Ishikawa (cell line): ENCODE measurements at regions not wholly inside any gene's neighbourhood (a gene's known extent, or its start where the extent isn't known, plus 50 kb on each side); places are given as distances from the start of the nearest gene placed in this dataset.

Experiments used
- CEBPB ChIP-seq: IDR thresholded peaks from 2 replicates; pipeline ENCODE4 v1.6.1; 2012
- CREB1 ChIP-seq: IDR thresholded peaks from 2 replicates; pipeline ENCODE4 v1.6.1; 2012; ENCODE audit warnings: low read depth
- EGR1 ChIP-seq: IDR thresholded peaks from 2 replicates; pipeline ENCODE4 v1.6.1; 2012
- EP300 ChIP-seq: IDR thresholded peaks from 2 replicates; pipeline ENCODE4 v1.6.1; 2012; ENCODE audit warnings: borderline replicate concordance
- FOXM1 ChIP-seq: IDR thresholded peaks from 2 replicates; pipeline ENCODE4 v1.6.1; 2012; ENCODE audit warnings: low read depth, borderline replicate concordance
- NFIC ChIP-seq: IDR thresholded peaks from 2 replicates; pipeline ENCODE4 v1.6.1; 2012
- RAD21 ChIP-seq: IDR thresholded peaks from 2 replicates; pipeline ENCODE4 v1.6.1; 2012; ENCODE audit warnings: low read depth
- TAF1 ChIP-seq: IDR thresholded peaks from 2 replicates; pipeline ENCODE4 v1.6.1; 2012; ENCODE audit warnings: low read depth, mild to moderate bottlenecking
- TCF12 ChIP-seq: IDR thresholded peaks from 2 replicates; pipeline ENCODE4 v1.6.1; 2012; ENCODE audit warnings: low read depth
- TEAD4 ChIP-seq: IDR thresholded peaks from 2 replicates; pipeline ENCODE4 v1.6.1; 2012
- YY1 ChIP-seq: IDR thresholded peaks from 2 replicates; pipeline ENCODE4 v1.6.1; 2012; ENCODE audit warnings: low read depth
- ZBTB7A ChIP-seq: IDR thresholded peaks from 2 replicates; pipeline ENCODE4 v1.6.1; 2012; ENCODE audit warnings: low read depth
- TF ChIP-seq, protein P1 (sequence below): IDR thresholded peaks from 2 replicates; pipeline ENCODE4 v1.6.1; 2012
- TF ChIP-seq, protein P2 (sequence below): IDR thresholded peaks from 2 replicates; pipeline ENCODE4 v1.6.1; 2012; ENCODE audit warnings: low read depth, mild to moderate bottlenecking
- TF ChIP-seq, protein P3 (sequence below): IDR thresholded peaks from 2 replicates; pipeline ENCODE4 v1.6.1; 2012

DNA sequence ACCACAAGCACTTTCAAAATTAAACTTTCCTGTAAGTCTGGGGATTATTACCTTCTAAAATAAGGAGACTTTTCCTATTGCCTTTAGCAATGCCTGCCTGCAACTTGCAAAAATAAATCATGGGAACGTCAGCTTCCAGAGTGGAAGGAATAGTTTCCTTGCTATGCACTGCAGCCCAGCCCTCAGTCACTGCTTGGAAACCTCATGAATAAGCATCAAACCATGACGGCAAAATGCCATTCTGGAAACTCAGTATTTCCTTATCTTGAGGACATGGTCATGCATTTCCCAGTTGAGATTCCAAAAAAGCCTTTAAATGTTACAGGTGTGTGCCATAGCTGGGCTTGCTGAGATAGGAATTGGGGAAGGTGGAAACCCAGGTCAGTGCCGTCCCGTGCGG lies 84.2 kb upstream of the OTOS start:
- no peak for TF ChIP-seq ZBTB7A
- TF ChIP-seq, protein P1, sequence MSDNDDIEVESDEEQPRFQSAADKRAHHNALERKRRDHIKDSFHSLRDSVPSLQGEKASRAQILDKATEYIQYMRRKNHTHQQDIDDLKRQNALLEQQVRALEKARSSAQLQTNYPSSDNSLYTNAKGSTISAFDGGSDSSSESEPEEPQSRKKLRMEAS, result no peak
- no peak for TF ChIP-seq TAF1
- no peak for TF ChIP-seq FOXM1
- TF ChIP-seq, protein P2, sequence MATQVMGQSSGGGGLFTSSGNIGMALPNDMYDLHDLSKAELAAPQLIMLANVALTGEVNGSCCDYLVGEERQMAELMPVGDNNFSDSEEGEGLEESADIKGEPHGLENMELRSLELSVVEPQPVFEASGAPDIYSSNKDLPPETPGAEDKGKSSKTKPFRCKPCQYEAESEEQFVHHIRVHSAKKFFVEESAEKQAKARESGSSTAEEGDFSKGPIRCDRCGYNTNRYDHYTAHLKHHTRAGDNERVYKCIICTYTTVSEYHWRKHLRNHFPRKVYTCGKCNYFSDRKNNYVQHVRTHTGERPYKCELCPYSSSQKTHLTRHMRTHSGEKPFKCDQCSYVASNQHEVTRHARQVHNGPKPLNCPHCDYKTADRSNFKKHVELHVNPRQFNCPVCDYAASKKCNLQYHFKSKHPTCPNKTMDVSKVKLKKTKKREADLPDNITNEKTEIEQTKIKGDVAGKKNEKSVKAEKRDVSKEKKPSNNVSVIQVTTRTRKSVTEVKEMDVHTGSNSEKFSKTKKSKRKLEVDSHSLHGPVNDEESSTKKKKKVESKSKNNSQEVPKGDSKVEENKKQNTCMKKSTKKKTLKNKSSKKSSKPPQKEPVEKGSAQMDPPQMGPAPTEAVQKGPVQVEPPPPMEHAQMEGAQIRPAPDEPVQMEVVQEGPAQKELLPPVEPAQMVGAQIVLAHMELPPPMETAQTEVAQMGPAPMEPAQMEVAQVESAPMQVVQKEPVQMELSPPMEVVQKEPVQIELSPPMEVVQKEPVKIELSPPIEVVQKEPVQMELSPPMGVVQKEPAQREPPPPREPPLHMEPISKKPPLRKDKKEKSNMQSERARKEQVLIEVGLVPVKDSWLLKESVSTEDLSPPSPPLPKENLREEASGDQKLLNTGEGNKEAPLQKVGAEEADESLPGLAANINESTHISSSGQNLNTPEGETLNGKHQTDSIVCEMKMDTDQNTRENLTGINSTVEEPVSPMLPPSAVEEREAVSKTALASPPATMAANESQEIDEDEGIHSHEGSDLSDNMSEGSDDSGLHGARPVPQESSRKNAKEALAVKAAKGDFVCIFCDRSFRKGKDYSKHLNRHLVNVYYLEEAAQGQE, result no peak
- TF ChIP-seq TEAD4, result no peak
- TF ChIP-seq CREB1, result no peak
- TF ChIP-seq YY1, result no peak
- no peak for TF ChIP-seq TCF12
- no peak for TF ChIP-seq RAD21

DNA sequence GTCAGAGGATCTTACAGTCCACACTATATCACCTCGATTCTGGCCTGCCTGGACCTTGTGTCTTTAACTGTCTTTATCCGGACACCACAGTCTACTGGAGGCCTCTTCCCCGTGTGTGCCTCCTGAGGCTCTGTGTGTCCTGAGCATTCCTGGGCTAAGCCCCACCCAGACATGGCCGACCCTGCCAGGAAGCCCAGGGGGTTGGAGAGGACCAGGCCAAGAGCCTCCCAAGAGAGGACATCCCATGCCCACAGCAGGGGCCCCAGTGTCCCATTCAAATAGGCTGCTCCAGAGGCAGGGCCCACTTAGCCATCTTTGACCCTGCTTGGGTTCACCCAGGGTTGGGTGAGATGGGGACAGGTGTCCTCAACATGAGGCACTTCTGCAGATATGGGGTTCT lies 84.7 kb upstream of the OTOS start:
- TF ChIP-seq EP300 (no peak), CREB1 (no peak), CEBPB (no peak)
- TF ChIP-seq, protein P2, result no peak

DNA sequence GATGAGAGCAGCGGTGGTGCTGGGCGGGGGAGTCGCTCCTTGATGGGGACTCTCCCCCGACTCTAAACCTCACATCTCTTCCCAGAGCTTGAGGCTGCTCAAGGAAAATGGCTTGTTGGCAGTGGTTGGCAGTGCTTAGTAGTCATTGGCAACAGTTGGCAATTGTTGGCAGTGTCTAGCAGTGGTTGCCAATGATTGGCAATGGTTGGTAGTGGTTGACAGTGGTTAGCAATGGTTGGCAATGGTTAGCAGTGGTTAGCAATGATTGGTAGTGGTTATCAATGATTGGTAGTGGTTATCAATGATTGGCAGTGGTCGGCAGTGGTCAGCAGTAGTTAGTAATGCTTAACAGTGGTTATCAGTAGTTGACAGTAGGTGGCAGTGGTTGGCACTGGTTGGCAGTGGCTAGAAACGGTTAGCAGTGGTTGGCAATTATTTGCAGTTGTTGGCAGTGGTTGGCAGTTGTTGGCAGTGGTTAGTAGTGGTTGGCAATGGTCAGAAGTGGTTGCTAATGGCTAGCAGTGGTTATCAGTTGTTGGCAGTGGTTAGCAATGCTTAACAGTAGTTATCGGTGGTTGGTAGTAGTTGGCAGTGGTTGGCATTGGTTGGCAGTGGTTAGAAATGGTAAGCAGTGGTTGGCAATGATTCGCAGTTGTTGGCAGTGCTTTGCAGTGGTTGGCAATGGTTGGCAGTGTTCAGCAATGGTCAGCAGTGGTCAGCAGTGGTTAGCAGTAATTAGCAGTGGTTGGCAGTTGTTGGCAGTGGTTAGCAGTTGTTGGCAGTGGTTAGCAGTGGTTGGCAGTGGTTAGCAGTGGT lies 85.4 kb upstream of the OTOS start:
- TF ChIP-seq RAD21 (peak; percentile 54), CREB1 (no peak), NFIC (no peak), YY1 (no peak)
- TF ChIP-seq, protein P1, result no peak

DNA sequence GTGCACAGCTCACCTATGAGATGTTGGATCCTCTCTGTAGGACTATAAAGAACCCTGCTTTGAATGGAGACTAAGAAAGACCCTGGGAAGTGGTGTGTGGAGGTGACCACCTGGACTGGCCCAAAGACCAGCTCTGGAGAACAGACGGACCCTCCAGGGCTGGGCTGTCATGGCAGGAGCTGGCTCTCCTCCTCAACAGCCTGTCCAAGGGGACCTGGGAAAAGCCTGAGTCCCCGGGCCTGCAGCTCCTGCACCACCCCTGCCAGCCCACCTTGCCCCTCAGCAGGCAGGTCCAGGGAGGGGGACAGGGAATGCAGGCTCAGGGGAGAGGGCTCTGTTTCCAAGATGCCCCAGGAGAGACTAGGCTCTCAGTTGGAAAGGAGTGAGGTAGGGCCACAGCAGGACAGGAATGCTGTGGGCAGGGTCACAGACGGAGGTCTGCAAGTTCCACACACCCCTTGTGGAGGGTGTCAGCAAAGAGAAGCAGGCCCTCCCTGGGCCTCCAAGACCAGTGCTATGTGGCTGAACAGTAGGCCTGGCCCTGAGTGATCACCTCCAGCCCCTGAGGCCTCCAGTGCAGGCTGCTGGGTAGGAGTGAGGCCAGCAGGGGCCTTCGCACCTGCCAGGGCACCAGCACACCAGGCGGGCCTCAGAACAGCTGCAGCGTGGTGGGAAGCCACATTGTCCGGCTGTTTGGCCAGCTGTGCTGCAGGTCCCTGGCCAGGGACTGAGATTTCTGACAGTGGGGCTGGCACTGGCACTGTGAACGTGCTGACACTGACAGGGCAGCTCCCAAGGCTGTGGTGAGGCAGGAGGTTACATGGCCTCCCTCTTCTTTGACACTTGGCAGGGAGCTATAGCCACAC lies 86.4 kb upstream of the OTOS start:
- no peak for TF ChIP-seq TCF12
- TF ChIP-seq RAD21, result no peak
- TF ChIP-seq, protein P3, sequence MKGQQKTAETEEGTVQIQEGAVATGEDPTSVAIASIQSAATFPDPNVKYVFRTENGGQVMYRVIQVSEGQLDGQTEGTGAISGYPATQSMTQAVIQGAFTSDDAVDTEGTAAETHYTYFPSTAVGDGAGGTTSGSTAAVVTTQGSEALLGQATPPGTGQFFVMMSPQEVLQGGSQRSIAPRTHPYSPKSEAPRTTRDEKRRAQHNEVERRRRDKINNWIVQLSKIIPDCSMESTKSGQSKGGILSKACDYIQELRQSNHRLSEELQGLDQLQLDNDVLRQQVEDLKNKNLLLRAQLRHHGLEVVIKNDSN, result no peak
- no peak for TF ChIP-seq CREB1
- TF ChIP-seq YY1, result no peak
- TF ChIP-seq EP300, result no peak
- TF ChIP-seq ZBTB7A, result no peak
- TF ChIP-seq TEAD4, result no peak
- no peak for TF ChIP-seq CEBPB

DNA sequence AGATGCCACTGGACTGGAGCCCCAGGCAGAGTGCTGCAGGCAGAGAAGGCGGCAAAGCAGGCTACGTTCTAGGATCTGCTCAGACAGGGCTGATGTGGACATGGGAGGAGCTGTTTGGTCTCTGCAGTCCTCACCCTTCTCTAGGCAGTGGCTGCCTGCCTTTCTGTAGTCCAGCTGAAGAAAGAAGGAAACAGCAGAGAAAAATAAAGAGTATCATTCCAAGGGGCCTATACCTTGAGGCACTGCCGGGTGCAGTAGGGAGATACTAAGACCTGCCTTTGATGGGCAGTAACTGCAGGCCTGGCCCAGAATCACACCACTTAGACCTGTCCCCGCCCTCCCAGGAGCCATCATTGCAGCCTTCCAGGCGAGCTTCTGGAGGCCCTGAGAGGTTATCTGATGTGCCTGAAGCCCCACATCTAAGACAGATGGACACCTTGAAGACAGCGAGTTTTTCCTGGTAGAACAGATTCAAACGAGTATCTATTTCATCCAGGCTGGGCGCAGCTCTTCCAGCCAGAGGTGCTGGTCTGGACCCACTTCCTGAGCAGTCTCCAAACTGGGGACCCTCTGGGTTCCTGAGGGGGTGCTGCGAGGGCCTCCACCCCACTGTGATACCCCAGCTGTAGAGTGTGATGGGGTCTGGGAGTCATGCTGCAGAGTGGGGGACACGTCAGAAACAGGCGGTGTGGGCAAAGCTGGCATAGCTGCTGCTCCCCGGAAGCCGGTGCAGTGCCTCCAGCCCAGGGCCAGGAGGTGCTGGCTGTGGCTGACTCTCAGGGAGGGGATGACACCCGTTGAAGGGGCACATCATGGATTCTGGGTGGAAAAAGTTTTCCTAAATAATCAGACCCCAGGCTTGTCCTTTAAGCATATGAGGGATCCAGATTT lies 87.3 kb upstream of the OTOS start:
- TF ChIP-seq, protein P3, result no peak
- TF ChIP-seq EGR1, result no peak
- no peak for TF ChIP-seq EP300
- TF ChIP-seq TEAD4, result no peak

DNA sequence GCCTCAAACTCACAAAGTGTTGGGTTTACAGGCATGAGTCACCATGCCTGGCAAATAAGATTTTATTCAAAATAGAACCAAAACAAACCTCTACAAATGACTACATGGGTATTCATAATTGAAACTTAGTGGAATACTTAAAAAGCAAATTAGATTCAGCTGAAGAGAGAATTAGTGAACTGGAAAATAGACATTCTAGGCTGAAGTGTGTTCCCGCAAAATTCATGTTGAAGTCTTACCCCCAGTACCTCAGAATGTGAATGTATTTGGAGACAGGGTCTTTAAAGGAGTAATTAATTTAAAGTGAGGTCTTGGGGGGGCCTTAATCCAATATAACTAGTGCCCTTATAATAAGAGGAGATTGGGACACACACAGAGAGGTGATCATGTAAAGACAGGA lies 88.5 kb upstream of the OTOS start:
- TF ChIP-seq, protein P2, result no peak
- TF ChIP-seq CREB1 (no peak), YY1 (no peak), EGR1 (no peak), NFIC (no peak), TCF12 (no peak), CEBPB (no peak), TAF1 (no peak), RAD21 (no peak)
